Ishikawa (cell line): ENCODE measurements at regions not wholly inside any gene's neighbourhood (a gene's known extent, or its start where the extent isn't known, plus 50 kb on each side); places are given as distances from the start of the nearest gene placed in this dataset.

Source experiments
- CEBPB ChIP-seq: IDR thresholded peaks from 2 replicates; pipeline ENCODE4 v1.6.1; 2012
- CREB1 ChIP-seq: IDR thresholded peaks from 2 replicates; pipeline ENCODE4 v1.6.1; 2012; ENCODE audit warnings: low read depth
- EGR1 ChIP-seq: IDR thresholded peaks from 2 replicates; pipeline ENCODE4 v1.6.1; 2012
- EP300 ChIP-seq: IDR thresholded peaks from 2 replicates; pipeline ENCODE4 v1.6.1; 2012; ENCODE audit warnings: borderline replicate concordance
- FOXM1 ChIP-seq: IDR thresholded peaks from 2 replicates; pipeline ENCODE4 v1.6.1; 2012; ENCODE audit warnings: low read depth, borderline replicate concordance
- MAX ChIP-seq: IDR thresholded peaks from 2 replicates; pipeline ENCODE4 v1.6.1; 2012
- NFIC ChIP-seq: IDR thresholded peaks from 2 replicates; pipeline ENCODE4 v1.6.1; 2012
- RAD21 ChIP-seq: IDR thresholded peaks from 2 replicates; pipeline ENCODE4 v1.6.1; 2012; ENCODE audit warnings: low read depth
- REST ChIP-seq: IDR thresholded peaks from 2 replicates; pipeline ENCODE4 v1.6.1; 2012; ENCODE audit warnings: low read depth, mild to moderate bottlenecking
- TAF1 ChIP-seq: IDR thresholded peaks from 2 replicates; pipeline ENCODE4 v1.6.1; 2012; ENCODE audit warnings: low read depth, mild to moderate bottlenecking
- TCF12 ChIP-seq: IDR thresholded peaks from 2 replicates; pipeline ENCODE4 v1.6.1; 2012; ENCODE audit warnings: low read depth
- TEAD4 ChIP-seq: IDR thresholded peaks from 2 replicates; pipeline ENCODE4 v1.6.1; 2012
- USF1 ChIP-seq: IDR thresholded peaks from 2 replicates; pipeline ENCODE4 v1.6.1; 2012
- YY1 ChIP-seq: IDR thresholded peaks from 2 replicates; pipeline ENCODE4 v1.6.1; 2012; ENCODE audit warnings: low read depth
- ZBTB7A ChIP-seq: IDR thresholded peaks from 2 replicates; pipeline ENCODE4 v1.6.1; 2012; ENCODE audit warnings: low read depth

- TF ChIP-seq YY1 (no peak), EGR1 (no peak), TAF1 (no peak), TCF12 (no peak), CREB1 (no peak), MAX (no peak), CEBPB (no peak), RAD21 (no peak), NFIC (no peak), TEAD4 (no peak), EP300 (no peak), REST (no peak), ZBTB7A (no peak), USF1 (no peak), FOXM1 (no peak)
Observed at GRCh38 chr15:25177955-25178801, 223.4 kb downstream of the SNRPN start.

GRCh38 chr15:25178835-25179672 lies 224.3 kb downstream of the SNRPN start:
- no peak for TF ChIP-seq REST
- no peak for TF ChIP-seq TAF1
- TF ChIP-seq TEAD4, result no peak
- no peak for TF ChIP-seq ZBTB7A
- TF ChIP-seq MAX, result no peak
- no peak for TF ChIP-seq YY1
- TF ChIP-seq EP300, result no peak
- no peak for TF ChIP-seq CREB1
- TF ChIP-seq RAD21, result no peak
- no peak for TF ChIP-seq TCF12
- no peak for TF ChIP-seq USF1
- TF ChIP-seq NFIC, result no peak
- TF ChIP-seq FOXM1, result no peak
- no peak for TF ChIP-seq CEBPB
- no peak for TF ChIP-seq EGR1

GRCh38 chr15:25179673-25180511 lies 225.1 kb downstream of the SNRPN start:
- no peak for TF ChIP-seq CREB1
- no peak for TF ChIP-seq RAD21
- TF ChIP-seq CEBPB, result no peak
- no peak for TF ChIP-seq EP300
- no peak for TF ChIP-seq YY1
- no peak for TF ChIP-seq TCF12
- TF ChIP-seq EGR1, result no peak
- TF ChIP-seq MAX, result no peak
- TF ChIP-seq NFIC, result no peak
- no peak for TF ChIP-seq TEAD4
- no peak for TF ChIP-seq TAF1
- TF ChIP-seq REST, result no peak
- TF ChIP-seq FOXM1, result no peak
- no peak for TF ChIP-seq USF1
- no peak for TF ChIP-seq ZBTB7A
